Smooth muscle cell (in vitro differentiated cells): ENCODE measurements at regions not wholly inside any gene's neighbourhood (a gene's known extent, or its start where the extent isn't known, plus 50 kb on each side); places are given as distances from the start of the nearest gene placed in this dataset.

ENCODE experiments used
- DNase-seq: peaks from one replicate; lab custom pipeline; 2025; ENCODE audit not compliant: unreplicated experiment; lab: John Stamatoyannopoulos, UW
- H2AFZ ChIP-seq: fragments of 200-600 bp; sonication (generic); 2 replicates; pipeline ENCODE4 v1.6.0; 2016; ENCODE audit warnings: antibody characterized with exemption, low read depth, mild to moderate bottlenecking
- H3F3A ChIP-seq: fragments of 200-600 bp; sonication (generic); 2 replicates; pipeline ENCODE4 v1.6.0; 2017; ENCODE audit warnings: antibody characterized with exemption, low read depth
- H3K27ac ChIP-seq: fragments of 200-600 bp; sonication (generic); 2 replicates; pipeline ENCODE4 v1.5.1; 2016; ENCODE audit warnings: low read depth, mild to moderate bottlenecking
- H3K27me3 ChIP-seq: fragments of 200-600 bp; sonication (generic); 2 replicates; pipeline ENCODE4 v1.6.1; 2016; ENCODE audit warnings: low read depth, mild to moderate bottlenecking
- H3K36me3 ChIP-seq: fragments of 200-600 bp; sonication (generic); 2 replicates; pipeline ENCODE4 v1.5.1; 2016; ENCODE audit warnings: low read depth
- H3K4me1 ChIP-seq: fragments of 200-600 bp; sonication (generic); 2 replicates; pipeline ENCODE4 v1.5.1; 2016; ENCODE audit warnings: low read depth
- H3K4me2 ChIP-seq: fragments of 200-600 bp; sonication (generic); 2 replicates; pipeline ENCODE4 v1.6.0; 2016; ENCODE audit warnings: mild to moderate bottlenecking
- H3K4me3 ChIP-seq: fragments of 200-600 bp; sonication (generic); 2 replicates; pipeline ENCODE4 v1.5.1; 2016; ENCODE audit warnings: mild to moderate bottlenecking
- H3K79me2 ChIP-seq: fragments of 200-600 bp; sonication (generic); 2 replicates; pipeline ENCODE4 v1.6.0; 2016; ENCODE audit warnings: low read depth, mild to moderate bottlenecking
- H3K9ac ChIP-seq: fragments of 200-600 bp; sonication (generic); 2 replicates; pipeline ENCODE4 v1.6.0; 2016; ENCODE audit warnings: low read depth
- H3K9me3 ChIP-seq: fragments of 200-600 bp; sonication (generic); replicated peaks from 2 replicates; pipeline ENCODE4 v1.5.1; 2016; ENCODE audit warnings: low read depth
- H4K20me1 ChIP-seq: fragments of 200-600 bp; sonication (generic); 2 replicates; pipeline ENCODE4 v1.6.0; 2016; ENCODE audit warnings: low read depth
- WGBS: methylation state at CpG from one replicate; pipeline ENCODE4 v1.1.7; 2016; ENCODE audit warnings: low lambda C conversion rate; 5-methylcytosine and 5-hydroxymethylcytosine counted together
- TF ChIP-seq, protein P1 (sequence below): fragments of 200-600 bp; sonication (generic); IDR thresholded peaks from 2 replicates; pipeline ENCODE4 v1.5.1; 2017; ENCODE audit warnings: borderline replicate concordance, mild to moderate bottlenecking, antibody characterized with exemption; ENCODE audit not compliant: insufficient read depth, poor library complexity, severe bottlenecking

DNA sequence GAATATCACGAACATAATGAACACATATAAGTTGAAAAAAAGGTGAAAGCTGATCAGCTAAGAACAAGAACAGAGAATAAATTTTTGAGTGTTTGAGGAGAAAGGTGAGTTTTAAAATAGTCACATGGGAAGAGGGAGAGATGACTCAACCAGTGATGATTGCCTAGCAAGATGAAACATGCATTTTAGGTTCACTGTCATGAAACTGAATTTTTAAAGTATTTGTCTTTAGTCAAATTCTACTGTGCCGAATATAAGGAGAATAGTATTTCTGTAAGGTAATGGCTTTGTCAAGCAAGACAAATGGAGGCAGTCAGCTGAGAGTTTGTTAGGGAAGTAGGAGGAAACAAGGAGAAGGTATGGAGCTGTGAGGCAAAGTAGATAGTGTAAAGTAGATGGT is 2557.4 kb downstream of the PCDH9 start:
- Histone ChIP-seq H3K4me3 (no peak overlapping the region), H3F3A (no peaks in the 10 kb centered on the region), H3K9ac (no peak overlapping the region), H3K27me3 (no peaks in the 10 kb centered on the region), H4K20me1 (no peaks in the 10 kb centered on the region), H3K9me3 (no peaks in the 10 kb centered on the region), H3K79me2 (no peaks in the 10 kb centered on the region), H3K4me2 (no peak overlapping the region), H3K27ac (peak overlapping the region; percentile 74), H3K36me3 (no peaks in the 10 kb centered on the region), H2AFZ (no peak overlapping the region), H3K4me1 (no peaks in the 10 kb centered on the region)
- no peak for DNase-seq
- WGBS, result 81% methylated on average over 2 of the region's 2 CpGs
- TF ChIP-seq, protein P1, sequence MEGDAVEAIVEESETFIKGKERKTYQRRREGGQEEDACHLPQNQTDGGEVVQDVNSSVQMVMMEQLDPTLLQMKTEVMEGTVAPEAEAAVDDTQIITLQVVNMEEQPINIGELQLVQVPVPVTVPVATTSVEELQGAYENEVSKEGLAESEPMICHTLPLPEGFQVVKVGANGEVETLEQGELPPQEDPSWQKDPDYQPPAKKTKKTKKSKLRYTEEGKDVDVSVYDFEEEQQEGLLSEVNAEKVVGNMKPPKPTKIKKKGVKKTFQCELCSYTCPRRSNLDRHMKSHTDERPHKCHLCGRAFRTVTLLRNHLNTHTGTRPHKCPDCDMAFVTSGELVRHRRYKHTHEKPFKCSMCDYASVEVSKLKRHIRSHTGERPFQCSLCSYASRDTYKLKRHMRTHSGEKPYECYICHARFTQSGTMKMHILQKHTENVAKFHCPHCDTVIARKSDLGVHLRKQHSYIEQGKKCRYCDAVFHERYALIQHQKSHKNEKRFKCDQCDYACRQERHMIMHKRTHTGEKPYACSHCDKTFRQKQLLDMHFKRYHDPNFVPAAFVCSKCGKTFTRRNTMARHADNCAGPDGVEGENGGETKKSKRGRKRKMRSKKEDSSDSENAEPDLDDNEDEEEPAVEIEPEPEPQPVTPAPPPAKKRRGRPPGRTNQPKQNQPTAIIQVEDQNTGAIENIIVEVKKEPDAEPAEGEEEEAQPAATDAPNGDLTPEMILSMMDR, result no peak

- Histone ChIP-seq H3K36me3 (no peaks in the 10 kb centered on the region), H3K79me2 (no peaks in the 10 kb centered on the region), H3K9ac (no peak overlapping the region), H3K4me3 (no peak overlapping the region), H4K20me1 (no peaks in the 10 kb centered on the region), H3F3A (no peaks in the 10 kb centered on the region), H3K4me1 (no peaks in the 10 kb centered on the region), H3K27ac (no peak overlapping the region), H3K27me3 (no peaks in the 10 kb centered on the region), H2AFZ (no peak overlapping the region), H3K9me3 (no peaks in the 10 kb centered on the region), H3K4me2 (no peak overlapping the region)
- 93% methylated on average over 7 of the region's 7 CpGs for WGBS
- DNase-seq, result no peak
- TF ChIP-seq, protein P1, result no peak
Measured at GRCh38 chr13:64662887-64663593, 2567.1 kb downstream of the PCDH9 start.

DNA sequence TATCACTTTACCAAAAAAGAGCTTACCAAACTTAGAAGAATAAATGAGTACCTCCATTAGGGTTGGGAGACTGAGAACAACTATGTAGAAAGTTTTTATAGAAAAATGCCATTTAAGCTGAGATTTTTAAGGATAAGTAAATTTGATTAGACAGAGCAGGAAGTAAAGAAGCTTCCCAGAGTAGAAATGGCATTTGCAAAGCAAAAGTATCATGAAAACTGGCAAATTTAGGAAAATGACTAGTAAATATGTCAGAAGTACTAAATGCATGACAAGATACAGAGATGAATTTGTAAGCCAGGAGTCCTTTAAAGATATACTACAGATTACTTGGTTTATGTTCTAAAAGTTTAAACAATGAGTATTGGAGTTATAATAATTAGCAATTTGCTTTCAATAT is 2581.8 kb downstream of the PCDH9 start:
- H3K4me2 ChIP-seq, result no peak overlapping the region
- H3K4me3 ChIP-seq, result no peak overlapping the region
- no peaks in the 10 kb centered on the region for H3K27me3 ChIP-seq
- no peaks in the 10 kb centered on the region for H3K36me3 ChIP-seq
- H3K79me2 ChIP-seq, result no peaks in the 10 kb centered on the region
- H2AFZ ChIP-seq, result no peak overlapping the region
- no peaks in the 10 kb centered on the region for H3F3A ChIP-seq
- no peak overlapping the region for H3K27ac ChIP-seq
- H3K9ac ChIP-seq, result no peak overlapping the region
- H3K9me3 ChIP-seq, result no peaks in the 10 kb centered on the region
- H3K4me1 ChIP-seq, result no peaks in the 10 kb centered on the region
- TF ChIP-seq, protein P1, result no peak
- DNase-seq, result no peak
- H4K20me1 ChIP-seq, result no peaks in the 10 kb centered on the region

- no peaks in the 10 kb centered on the region for H3K4me1 ChIP-seq
- H3K4me2 ChIP-seq, result no peak overlapping the region
- no peaks in the 10 kb centered on the region for H3K36me3 ChIP-seq
- TF ChIP-seq, protein P1, result no peak
- H3K4me3 ChIP-seq, result no peak overlapping the region
- no peaks in the 10 kb centered on the region for H4K20me1 ChIP-seq
- no peaks in the 10 kb centered on the region for H3F3A ChIP-seq
- no peak overlapping the region for H2AFZ ChIP-seq
- H3K9me3 ChIP-seq, result no peaks in the 10 kb centered on the region
- no peak overlapping the region for H3K27ac ChIP-seq
- H3K27me3 ChIP-seq, result no peaks in the 10 kb centered on the region
- no peaks in the 10 kb centered on the region for H3K79me2 ChIP-seq
- DNase-seq, result no peak
- 65% methylated on average over 2 of the region's 2 CpGs for WGBS
- no peak overlapping the region for H3K9ac ChIP-seq
Measured at GRCh38 chr13:64643066-64643465, 2587.1 kb downstream of the PCDH9 start.
